ENCODE measurements at regions not wholly inside any gene's neighbourhood (a gene's known extent, or its start where the extent isn't known, plus 50 kb on each side); places are given as distances from the start of the nearest gene placed in this dataset.

DNA sequence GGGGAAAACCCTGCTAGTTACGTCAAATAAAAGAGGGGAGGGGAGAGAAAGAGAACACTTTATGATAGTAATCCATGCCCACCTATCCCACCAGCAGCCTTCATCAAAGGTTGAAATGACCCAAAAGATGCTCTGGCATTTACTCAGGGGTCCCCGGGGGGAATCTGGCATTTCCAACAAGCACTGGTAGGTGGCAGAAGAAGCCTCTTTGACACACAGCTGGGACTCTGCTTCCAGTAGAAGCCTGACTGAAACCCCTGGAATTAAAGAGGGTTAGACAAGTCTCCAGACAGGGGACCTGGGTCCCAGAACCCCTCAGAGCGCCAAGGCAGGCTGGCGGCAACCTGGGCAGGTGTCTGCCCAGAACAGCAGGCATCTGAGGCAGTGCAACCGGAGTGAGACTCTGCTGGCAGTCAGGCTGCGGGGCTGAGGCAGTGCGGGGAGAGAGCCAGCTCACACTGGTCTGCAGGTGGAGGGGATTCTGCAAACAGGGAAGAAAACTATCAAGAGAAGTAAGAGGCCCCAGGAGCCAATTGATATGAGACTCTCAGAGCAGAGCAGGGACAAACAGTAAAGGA is 85.0 kb upstream of the CAPRIN2 start:
- TF ChIP-seq CTCF (conservative IDR thresholded peaks at IDR 0.05 in 1 of 2, IDR thresholded peaks at IDR 0.05 in 1 of 2; ENCODE audit: low read depth in 1 of 2, low read length in 2 of 2): no peak
- no peak for TF ChIP-seq EZH2 (IDR thresholded peaks at IDR 0.05; ENCODE audit: low read length, missing control alignments)
